IPS DF 4.7 (cell line): ENCODE measurements at regions not wholly inside any gene's neighbourhood (a gene's known extent, or its start where the extent isn't known, plus 50 kb on each side); places are given as distances from the start of the nearest gene placed in this dataset.
A peak's percentile ranks its signal among the peaks of the same experiment; 100 is the strongest.

Source experiments
- DNase-seq: peaks from one replicate; pipeline ENCODE4 v3.0.0-alpha.2; 2013; ENCODE audit warnings: low spot score; ENCODE audit errors: extremely low read depth

DNA sequence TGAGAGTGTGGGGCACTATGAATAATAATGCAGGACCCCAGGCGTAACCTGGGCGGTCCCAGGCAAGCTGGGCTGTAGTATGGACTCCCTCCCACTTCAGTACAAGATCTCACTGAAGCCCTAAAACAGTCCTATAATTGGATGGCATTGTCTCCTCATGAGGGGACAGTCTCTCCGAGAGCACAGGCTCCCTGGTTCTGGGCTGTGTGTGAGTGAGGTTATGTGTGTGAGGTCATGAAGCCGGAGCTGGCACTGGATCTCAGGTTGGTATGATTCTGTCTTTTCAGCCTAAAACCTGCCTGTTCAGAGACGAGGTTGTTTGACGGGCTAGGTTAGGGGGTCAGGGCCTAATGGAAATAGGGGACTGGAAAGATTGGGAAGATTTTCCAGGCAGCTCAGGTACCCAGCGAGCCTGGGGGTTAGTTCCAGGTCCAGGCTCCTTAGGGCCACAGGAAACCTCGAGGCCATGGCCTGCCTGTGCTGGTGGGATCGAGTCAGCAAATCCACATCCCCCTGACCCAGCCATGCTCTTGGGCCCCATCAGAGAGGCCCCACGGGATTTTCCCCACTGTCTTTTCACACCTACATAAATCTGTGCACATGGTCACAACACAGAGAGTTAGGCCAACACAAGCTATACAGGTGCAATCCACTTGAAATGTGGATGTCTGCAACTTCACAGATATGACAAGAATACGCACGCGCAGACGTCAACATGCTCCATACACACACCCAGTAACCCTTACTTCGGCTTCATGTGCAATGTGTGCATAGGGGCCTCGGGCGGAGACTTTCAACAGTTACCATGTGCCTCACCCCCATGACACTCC is 94.8 kb downstream of the INHBB start:
- DNase-seq: no peak

GRCh38 chr2:120441351-120441700 is 95.4 kb downstream of the INHBB start:
- no peak for DNase-seq

- DNase-seq: no peak
These were observed 96.0 kb downstream of the INHBB start for GRCh38 chr2:120441744-120442471.

- no peak for DNase-seq
These were observed 96.6 kb downstream of the INHBB start for GRCh38 chr2:120442541-120442922.

DNA sequence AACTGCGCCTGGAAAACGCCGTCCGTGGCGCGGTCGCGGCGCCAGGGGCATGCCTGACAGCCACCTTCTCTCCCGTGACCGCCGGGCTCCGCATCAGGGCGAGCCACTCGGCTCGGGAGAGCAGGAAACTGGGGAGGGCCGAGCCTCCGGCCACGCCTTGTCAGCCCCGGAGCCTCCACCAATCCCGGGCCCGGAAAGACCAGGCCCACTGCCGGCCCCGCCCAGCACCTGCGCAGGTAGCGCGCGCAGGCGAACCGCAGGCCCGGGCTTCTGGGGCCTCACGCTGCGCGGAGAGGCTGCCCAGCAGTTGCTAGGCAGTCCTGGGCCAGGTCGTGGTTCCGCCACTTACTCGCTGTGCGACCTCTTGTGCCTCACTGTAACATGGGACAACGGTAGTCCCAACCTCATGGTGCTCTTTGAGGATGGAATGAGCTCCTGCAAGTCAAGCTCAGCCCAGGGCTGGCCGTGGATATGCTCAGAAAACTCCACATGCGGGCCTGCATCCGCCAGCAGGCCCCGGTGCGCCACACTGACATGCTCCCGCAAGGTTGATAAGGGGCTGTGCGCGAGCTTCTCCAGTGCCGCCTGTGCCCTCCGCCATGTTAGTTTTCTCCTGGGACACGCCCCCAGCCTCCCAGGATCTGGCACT is 97.1 kb downstream of the INHBB start:
- peak; percentile 75 for DNase-seq

DNA sequence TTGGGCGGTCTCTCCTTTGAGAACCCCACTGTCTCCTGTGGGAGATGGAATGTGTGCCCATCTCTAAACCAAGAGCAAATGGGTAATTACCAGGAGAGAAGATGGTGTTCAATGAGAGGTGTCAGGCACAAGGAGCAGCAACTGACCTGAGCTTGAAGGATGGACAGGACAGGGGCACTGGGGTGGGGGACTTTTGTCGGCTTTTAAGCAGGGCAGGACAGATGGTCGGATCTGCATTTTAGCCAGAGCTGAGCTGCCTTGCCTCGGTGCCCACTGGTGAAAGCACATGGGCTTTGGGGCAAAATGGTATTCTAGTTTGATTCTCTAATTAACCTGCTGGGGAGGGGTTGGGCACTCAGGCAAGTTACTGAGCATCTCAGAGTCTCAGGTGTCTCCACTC is 98.0 kb downstream of the INHBB start:
- no peak for DNase-seq

- DNase-seq: no peak
These were observed 98.8 kb downstream of the INHBB start for GRCh38 chr2:120444691-120445240.

- no peak for DNase-seq
These were observed 99.7 kb downstream of the INHBB start for GRCh38 chr2:120445449-120446143.

- DNase-seq: no peak
These were observed 100.5 kb downstream of the INHBB start for GRCh38 chr2:120446236-120447126.

GRCh38 chr2:120447127-120447785 is 101.3 kb downstream of the INHBB start:
- no peak for DNase-seq

GRCh38 chr2:120448436-120448835 is 102.5 kb downstream of the INHBB start:
- no peak for DNase-seq

DNA sequence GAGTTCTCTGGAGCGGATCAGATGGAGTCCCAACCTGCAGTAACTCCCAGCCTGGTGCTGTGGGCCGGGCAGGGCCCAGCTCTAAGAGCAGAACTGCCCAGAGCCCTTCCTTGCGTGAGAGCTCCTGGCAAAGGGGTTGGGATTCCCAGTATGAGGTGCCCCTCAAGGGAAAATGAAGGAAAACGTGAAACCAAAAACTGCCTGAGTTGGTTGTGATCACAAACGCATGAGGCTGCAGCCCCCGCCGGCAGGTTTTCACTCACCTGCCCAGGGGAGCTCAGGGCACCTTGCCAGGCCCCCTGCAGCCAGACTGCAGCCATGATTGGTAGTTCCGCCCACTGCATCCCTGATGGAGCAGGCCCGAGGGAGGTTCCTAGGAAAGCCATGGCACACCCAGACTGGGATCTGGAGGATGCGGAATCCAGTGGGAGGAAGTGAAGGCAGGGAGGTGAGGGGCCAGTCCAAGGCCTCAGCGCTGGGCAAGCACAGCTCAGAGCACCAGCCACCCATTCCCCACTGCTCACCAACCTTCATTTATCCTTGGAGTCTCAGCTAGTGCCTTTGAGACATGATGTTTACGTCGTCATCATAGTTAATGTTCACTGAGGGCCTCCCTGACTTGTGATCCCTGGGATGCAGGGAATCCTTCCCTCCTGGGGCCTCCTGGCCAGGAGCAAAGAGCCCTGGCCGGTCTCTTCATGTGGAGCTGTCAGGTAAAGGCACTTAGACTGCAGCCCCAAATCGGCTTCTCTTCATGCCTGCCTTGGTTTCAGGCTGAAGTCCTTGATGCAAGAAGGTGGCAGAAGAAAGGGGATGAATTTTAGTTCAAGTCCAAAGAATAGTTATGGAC is 103.2 kb downstream of the INHBB start:
- no peak for DNase-seq

DNA sequence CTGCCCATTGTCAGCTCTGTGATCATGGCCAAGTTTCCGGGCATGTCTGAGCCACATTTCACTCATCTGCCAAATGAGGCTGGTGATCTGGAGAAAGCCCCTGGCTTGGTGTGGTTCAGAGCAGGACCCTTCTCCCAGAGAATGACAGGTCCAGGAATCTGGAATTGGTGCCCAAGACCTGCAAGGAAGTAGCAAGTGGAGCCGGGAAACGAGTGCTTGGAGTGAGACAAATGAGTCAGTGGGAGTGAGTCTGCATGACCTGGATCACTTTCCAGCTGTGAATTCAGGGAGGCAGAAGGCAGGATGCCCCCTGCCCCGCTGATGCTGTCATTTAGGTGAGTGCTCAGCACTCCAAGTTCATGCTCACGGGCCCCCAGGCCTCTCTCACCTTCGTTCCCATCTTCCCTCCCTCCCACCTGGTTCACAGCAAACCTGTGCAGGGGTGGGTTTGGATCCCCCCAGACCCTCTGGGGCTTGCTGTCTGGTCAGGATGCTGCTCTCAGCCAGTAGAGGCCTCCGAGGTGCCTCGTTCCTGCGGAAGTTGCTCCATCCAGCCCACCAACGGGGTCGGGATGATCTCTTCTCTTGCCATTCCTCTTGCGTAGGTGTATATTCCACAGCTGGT is 104.4 kb downstream of the INHBB start:
- no peak for DNase-seq

DNA sequence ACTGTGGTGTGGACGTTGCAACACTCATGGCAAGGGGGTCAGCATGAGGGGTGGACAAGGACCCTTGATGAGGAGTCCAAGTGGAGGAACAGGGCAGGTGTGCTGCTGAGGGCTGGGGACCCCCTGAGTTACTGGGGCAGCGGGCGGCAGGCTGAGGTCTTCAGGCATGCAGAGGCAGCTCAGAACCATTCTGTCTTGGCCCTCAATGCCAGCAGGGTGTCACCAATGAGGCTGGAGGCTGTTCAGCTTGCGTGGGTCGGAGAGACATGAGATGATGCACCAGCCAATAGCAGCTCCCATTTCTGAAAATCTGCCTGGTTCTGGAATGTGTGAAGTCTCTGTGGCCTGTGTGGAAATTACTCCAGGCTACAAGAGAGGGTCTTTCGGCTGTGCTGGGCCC is 105.4 kb downstream of the INHBB start:
- no peak for DNase-seq

DNA sequence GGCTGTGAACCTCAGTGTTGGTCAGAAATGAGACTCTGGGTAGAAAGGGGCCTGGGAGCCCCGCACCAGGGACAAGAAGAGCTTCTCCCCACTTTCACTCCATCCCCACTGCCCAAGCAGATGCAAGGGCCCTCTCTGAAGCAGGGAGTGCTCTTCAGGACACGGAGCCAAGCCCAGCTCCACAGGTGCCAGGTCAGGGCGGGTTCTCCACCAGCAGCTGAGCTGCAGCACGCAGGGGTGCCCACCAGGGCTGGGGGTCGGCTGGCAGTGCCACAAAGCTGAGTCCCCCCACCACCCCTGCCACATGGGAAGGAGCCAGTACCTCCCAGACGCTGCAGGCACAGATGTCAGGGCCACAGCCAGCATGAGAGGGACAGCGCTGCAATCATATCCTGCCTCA is 106.2 kb downstream of the INHBB start:
- no peak for DNase-seq

DNA sequence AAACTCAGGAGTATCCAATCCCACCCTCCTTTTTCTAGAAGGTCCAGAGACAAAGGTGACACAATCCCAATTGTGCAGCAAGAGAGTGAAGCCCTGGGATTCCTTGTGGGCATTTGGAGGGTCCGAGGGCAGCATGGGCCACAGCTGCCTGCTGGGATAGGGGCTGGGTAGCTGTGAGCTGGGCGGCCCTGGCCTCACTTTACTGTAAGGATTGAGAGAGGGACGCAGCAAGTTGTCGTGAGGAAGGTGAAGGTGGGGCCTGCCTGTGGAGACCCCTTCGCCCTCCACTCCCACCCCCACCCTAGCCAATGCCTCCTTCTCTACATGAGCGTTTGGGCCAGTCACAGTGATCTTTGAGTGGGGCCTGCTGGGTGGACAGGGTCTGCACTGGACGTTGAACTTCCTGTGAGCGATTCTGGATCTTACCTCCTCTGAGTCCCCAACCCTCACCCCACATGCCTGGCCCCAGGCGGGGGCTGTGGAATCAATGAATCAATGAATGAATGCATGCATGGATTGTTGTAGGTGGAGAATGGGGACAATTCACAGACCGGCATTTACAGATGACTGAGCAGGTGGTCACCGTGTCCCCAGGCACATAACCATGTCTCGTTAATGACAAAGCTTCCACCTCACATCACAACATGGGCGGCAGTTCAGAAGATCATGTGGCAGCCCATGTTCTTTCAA is 107.2 kb downstream of the INHBB start:
- DNase-seq: no peak

- DNase-seq: no peak
These were observed 107.7 kb downstream of the INHBB start for GRCh38 chr2:120453635-120453998.
